ENCODE measurements at regions not wholly inside any gene's neighbourhood (a gene's known extent, or its start where the extent isn't known, plus 50 kb on each side); places are given as distances from the start of the nearest gene placed in this dataset.
A peak's percentile ranks its signal among the peaks of the same experiment; 100 is the strongest.
"Not testable (repeated sequence)": the region's sequence is repeated elsewhere in the genome, so short reads cannot be mapped to it uniquely, and the experiment has no call there.

GRCh38 chr1:193387406-193387805 is 201.0 kb upstream of the B3GALT2 start:
- CTCF ChIA-PET = interaction anchor here (1.0 kb wide), 1 partner anchor 69 kb away, joined by 3 read pairs; no protein-coding TSS in a partner anchor
- Mint-ChIP-seq H3K4me1 (no peaks in the 10 kb centered on the region), H3K27me3 (no peaks in the 10 kb centered on the region), H3K4me3 (no peak overlapping the region), H3K9me3 (peaks cover 0 to 2% (median 0%) of the 10 kb centered on the region in 5 donors), H3K36me3 (peaks cover 0 to 27% (median 3%) of the 10 kb centered on the region in 3 donors), H3K27ac (no peak overlapping the region)
- Histone ChIP-seq H3K27ac (ENCODE audit: low read depth, low read length) (no peak overlapping the region), H3K4me3 (ENCODE audit: low read length) (no peak overlapping the region), H3K9me3 (ENCODE audit: low read length) (no peaks in the 10 kb centered on the region), H3K27me3 (ENCODE audit: insufficient read depth, low read length, poor library complexity, severe bottlenecking) (no peaks in the 10 kb centered on the region), H3K36me3 (ENCODE audit: insufficient read depth, low read length) (no peaks in the 10 kb centered on the region), H3K4me1 (ENCODE audit: insufficient read depth, low read length) (no peaks in the 10 kb centered on the region)
- POLR2A ChIA-PET = no interaction called here
- DNase-seq = no peak

GRCh38 chr1:193378451-193378850 is 192.0 kb upstream of the B3GALT2 start:
- H3K36me3 Mint-ChIP-seq; H3K27ac ChIP-seq (ENCODE audit: low read depth, low read length); H3K4me3 ChIP-seq (ENCODE audit: low read length); H3K4me3 Mint-ChIP-seq; H3K36me3 ChIP-seq (ENCODE audit: insufficient read depth, low read length); H3K4me1 Mint-ChIP-seq; H3K9me3 ChIP-seq (ENCODE audit: low read length); H3K27me3 Mint-ChIP-seq; H3K27ac Mint-ChIP-seq; H3K9me3 Mint-ChIP-seq; DNase-seq; H3K27me3 ChIP-seq (ENCODE audit: insufficient read depth, low read length, poor library complexity, severe bottlenecking); CTCF ChIA-PET; POLR2A ChIA-PET; H3K4me1 ChIP-seq (ENCODE audit: insufficient read depth, low read length): not testable (repeated sequence)

- Mint-ChIP-seq H3K4me3 (no peak overlapping the region), H3K27me3 (no peaks in the 10 kb centered on the region), H3K27ac (no peak overlapping the region), H3K4me1 (peaks cover 0 to 1% (median 0%) of the 10 kb centered on the region in 3 donors), H3K36me3 (peaks cover 0 to 10% (median 2%) of the 10 kb centered on the region in 3 donors), H3K9me3 (peaks cover 0 to 3% (median 0%) of the 10 kb centered on the region in 5 donors)
- CTCF ChIA-PET = no interaction called here
- Histone ChIP-seq H3K4me3 (ENCODE audit: low read length) (no peak overlapping the region), H3K4me1 (ENCODE audit: insufficient read depth, low read length) (no peaks in the 10 kb centered on the region), H3K9me3 (ENCODE audit: low read length) (no peaks in the 10 kb centered on the region), H3K27ac (ENCODE audit: low read depth, low read length) (no peak overlapping the region), H3K36me3 (ENCODE audit: insufficient read depth, low read length) (no peaks in the 10 kb centered on the region), H3K27me3 (ENCODE audit: insufficient read depth, low read length, poor library complexity, severe bottlenecking) (no peaks in the 10 kb centered on the region)
- POLR2A ChIA-PET = no interaction called here
- DNase-seq = no peak
These were observed 191.1 kb upstream of the B3GALT2 start for GRCh38 chr1:193377472-193377871.

- Histone ChIP-seq H3K27me3 (ENCODE audit: insufficient read depth, low read length, poor library complexity, severe bottlenecking) (no peaks in the 10 kb centered on the region), H3K4me1 (ENCODE audit: insufficient read depth, low read length) (peaks cover 13% of the 10 kb centered on the region), H3K4me3 (ENCODE audit: low read length) (no peak overlapping the region), H3K27ac (ENCODE audit: low read depth, low read length) (no peak overlapping the region), H3K9me3 (ENCODE audit: low read length) (no peaks in the 10 kb centered on the region), H3K36me3 (ENCODE audit: insufficient read depth, low read length) (no peaks in the 10 kb centered on the region)
- Mint-ChIP-seq H3K27me3 (no peaks in the 10 kb centered on the region), H3K4me1 (peaks cover 13 to 19% (median 17%) of the 10 kb centered on the region in 3 donors), H3K27ac (no peak overlapping the region), H3K36me3 (peaks cover 0 to 6% (median 2%) of the 10 kb centered on the region in 3 donors), H3K9me3 (no peaks in the 10 kb centered on the region), H3K4me3 (no peak overlapping the region)
- ChIA-PET CTCF (no interaction called here), POLR2A (no interaction called here)
- DNase-seq = no peak
These were observed 186.1 kb upstream of the B3GALT2 start for GRCh38 chr1:193372553-193372952.

- Mint-ChIP-seq H3K9me3 (no peaks in the 10 kb centered on the region), H3K4me3 (peak overlapping the region; percentile 22 to 88 (median 81)), H3K27ac (peak overlapping the region; percentile 39 to 92 (median 84)), H3K4me1 (peaks cover 16 to 22% (median 20%) of the 10 kb centered on the region in 3 donors), H3K27me3 (peaks cover 0 to 1% of the 10 kb centered on the region in 2 donors), H3K36me3 (peaks cover 0 to 14% (median 0%) of the 10 kb centered on the region in 3 donors)
- ChIA-PET CTCF (interaction anchor here (0.6 kb wide), 1 partner anchor 41 kb away, joined by 3 read pairs; no protein-coding TSS in a partner anchor), POLR2A (no interaction called here)
- Histone ChIP-seq H3K27me3 (ENCODE audit: insufficient read depth, low read length, poor library complexity, severe bottlenecking) (no peaks in the 10 kb centered on the region), H3K27ac (ENCODE audit: low read depth, low read length) (no peak overlapping the region), H3K36me3 (ENCODE audit: insufficient read depth, low read length) (no peaks in the 10 kb centered on the region), H3K4me3 (ENCODE audit: low read length) (peak overlapping the region; percentile 49), H3K9me3 (ENCODE audit: low read length) (no peaks in the 10 kb centered on the region), H3K4me1 (ENCODE audit: insufficient read depth, low read length) (peaks cover 14% of the 10 kb centered on the region)
- DNase-seq = peak in 2 of 5 donors; percentile 3 to 4
These were observed 181.9 kb upstream of the B3GALT2 start for GRCh38 chr1:193368302-193368701.

GRCh38 chr1:193367863-193368262 is 181.4 kb upstream of the B3GALT2 start:
- H3K27me3 Mint-ChIP-seq = peaks cover 0 to 1% of the 10 kb centered on the region in 2 donors
- H3K9me3 Mint-ChIP-seq = no peaks in the 10 kb centered on the region
- H3K4me1 Mint-ChIP-seq = peaks cover 16 to 22% (median 20%) of the 10 kb centered on the region in 3 donors
- peak overlapping the region; percentile 22 to 88 (median 81) for H3K4me3 Mint-ChIP-seq
- H3K36me3 ChIP-seq (ENCODE audit: insufficient read depth, low read length) = no peaks in the 10 kb centered on the region
- H3K36me3 Mint-ChIP-seq = peaks cover 0 to 14% (median 0%) of the 10 kb centered on the region in 3 donors
- no peaks in the 10 kb centered on the region for H3K9me3 ChIP-seq (ENCODE audit: low read length)
- peak overlapping the region in 6 of 8 donors; percentile 39 to 92 (median 85) for H3K27ac Mint-ChIP-seq
- peak overlapping the region; percentile 49 for H3K4me3 ChIP-seq (ENCODE audit: low read length)
- peaks cover 14% of the 10 kb centered on the region for H3K4me1 ChIP-seq (ENCODE audit: insufficient read depth, low read length)
- no peak for DNase-seq
- POLR2A ChIA-PET = no interaction called here
- CTCF ChIA-PET = no interaction called here
- no peaks in the 10 kb centered on the region for H3K27me3 ChIP-seq (ENCODE audit: insufficient read depth, low read length, poor library complexity, severe bottlenecking)
- no peak overlapping the region for H3K27ac ChIP-seq (ENCODE audit: low read depth, low read length)

- Mint-ChIP-seq H3K36me3 (peaks cover 0 to 13% (median 0%) of the 10 kb centered on the region in 3 donors), H3K4me1 (peaks cover 16 to 22% (median 20%) of the 10 kb centered on the region in 3 donors), H3K9me3 (no peaks in the 10 kb centered on the region), H3K4me3 (no peak overlapping the region), H3K27me3 (peaks cover 0 to 1% of the 10 kb centered on the region in 2 donors), H3K27ac (no peak overlapping the region)
- POLR2A ChIA-PET = no interaction called here
- no peak overlapping the region for H3K4me3 ChIP-seq (ENCODE audit: low read length)
- no peak overlapping the region for H3K27ac ChIP-seq (ENCODE audit: low read depth, low read length)
- CTCF ChIA-PET = no interaction called here
- no peaks in the 10 kb centered on the region for H3K9me3 ChIP-seq (ENCODE audit: low read length)
- H3K36me3 ChIP-seq (ENCODE audit: insufficient read depth, low read length) = no peaks in the 10 kb centered on the region
- DNase-seq = no peak
- H3K27me3 ChIP-seq (ENCODE audit: insufficient read depth, low read length, poor library complexity, severe bottlenecking) = no peaks in the 10 kb centered on the region
- H3K4me1 ChIP-seq (ENCODE audit: insufficient read depth, low read length) = peaks cover 14% of the 10 kb centered on the region
These were observed 180.5 kb upstream of the B3GALT2 start for GRCh38 chr1:193366764-193367507.

- H3K27ac ChIP-seq (ENCODE audit: low read depth, low read length) = no peak overlapping the region
- no peak for DNase-seq
- ChIA-PET CTCF (no interaction called here), POLR2A (no interaction called here)
- no peaks in the 10 kb centered on the region for H3K9me3 ChIP-seq (ENCODE audit: low read length)
- no peaks in the 10 kb centered on the region for H3K9me3 Mint-ChIP-seq
- peaks cover 0 to 1% of the 10 kb centered on the region in 2 donors for H3K27me3 Mint-ChIP-seq
- no peak overlapping the region for H3K4me3 Mint-ChIP-seq
- peaks cover 0 to 11% (median 0%) of the 10 kb centered on the region in 3 donors for H3K36me3 Mint-ChIP-seq
- no peak overlapping the region for H3K27ac Mint-ChIP-seq
- no peaks in the 10 kb centered on the region for H3K27me3 ChIP-seq (ENCODE audit: insufficient read depth, low read length, poor library complexity, severe bottlenecking)
- H3K4me1 ChIP-seq (ENCODE audit: insufficient read depth, low read length) = peaks cover 14% of the 10 kb centered on the region
- H3K4me3 ChIP-seq (ENCODE audit: low read length) = no peak overlapping the region
- H3K4me1 Mint-ChIP-seq = peaks cover 16 to 22% (median 20%) of the 10 kb centered on the region in 3 donors
- no peaks in the 10 kb centered on the region for H3K36me3 ChIP-seq (ENCODE audit: insufficient read depth, low read length)
These were observed 179.6 kb upstream of the B3GALT2 start for GRCh38 chr1:193365966-193366365.
